Gastrocnemius medialis (tissue), 4 donors: ENCODE measurements at regions not wholly inside any gene's neighbourhood (a gene's known extent, or its start where the extent isn't known, plus 50 kb on each side); places are given as distances from the start of the nearest gene placed in this dataset.

Source experiments
- POLR2A ChIP-seq, 2 donors: fragments of 450-650 bp; IDR thresholded peaks; one replicate each; pipeline ENCODE4 v1.6.1; 2017; ENCODE audit warnings: antibody characterized with exemption in 2 of 2, mild to moderate bottlenecking in 2 of 2, moderate library complexity in 2 of 2
- TF ChIP-seq, protein P1 (sequence below), 5 experiments: fragments of 450-650 bp in 3 of 5; fragments of 200-600 bp in 2 of 5; sonication (generic) in 2 of 5; IDR thresholded peaks in 4 of 5; conservative IDR thresholded peaks in 1 of 5; 1 replicate in 4 of 5; 2 replicates in 1 of 5; pipeline ENCODE4 v1.5.1; 2016 to 2019; ENCODE audit warnings: antibody characterized with exemption in 5 of 5, mild to moderate bottlenecking in 3 of 5, moderate library complexity in 3 of 5

DNA sequence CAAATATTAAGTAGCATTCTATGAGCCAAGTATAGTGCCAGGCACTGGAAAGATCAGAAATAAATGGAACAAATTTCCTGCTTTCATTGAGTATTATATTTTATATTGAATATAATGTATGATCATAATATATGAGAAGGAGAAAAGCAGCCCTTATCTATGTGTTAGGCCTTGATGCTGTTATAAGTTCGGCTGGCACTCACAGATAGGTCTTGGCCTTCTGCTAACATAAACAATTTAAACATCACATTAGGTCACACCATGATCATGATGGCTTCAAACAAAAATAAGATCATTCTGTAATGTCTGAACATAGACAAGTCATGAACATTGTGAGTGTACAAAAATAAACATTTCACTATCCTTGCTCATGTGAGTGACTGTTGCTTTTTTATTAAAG, 584.0 kb upstream of the ZNF385D start:
- TF ChIP-seq, protein P1, sequence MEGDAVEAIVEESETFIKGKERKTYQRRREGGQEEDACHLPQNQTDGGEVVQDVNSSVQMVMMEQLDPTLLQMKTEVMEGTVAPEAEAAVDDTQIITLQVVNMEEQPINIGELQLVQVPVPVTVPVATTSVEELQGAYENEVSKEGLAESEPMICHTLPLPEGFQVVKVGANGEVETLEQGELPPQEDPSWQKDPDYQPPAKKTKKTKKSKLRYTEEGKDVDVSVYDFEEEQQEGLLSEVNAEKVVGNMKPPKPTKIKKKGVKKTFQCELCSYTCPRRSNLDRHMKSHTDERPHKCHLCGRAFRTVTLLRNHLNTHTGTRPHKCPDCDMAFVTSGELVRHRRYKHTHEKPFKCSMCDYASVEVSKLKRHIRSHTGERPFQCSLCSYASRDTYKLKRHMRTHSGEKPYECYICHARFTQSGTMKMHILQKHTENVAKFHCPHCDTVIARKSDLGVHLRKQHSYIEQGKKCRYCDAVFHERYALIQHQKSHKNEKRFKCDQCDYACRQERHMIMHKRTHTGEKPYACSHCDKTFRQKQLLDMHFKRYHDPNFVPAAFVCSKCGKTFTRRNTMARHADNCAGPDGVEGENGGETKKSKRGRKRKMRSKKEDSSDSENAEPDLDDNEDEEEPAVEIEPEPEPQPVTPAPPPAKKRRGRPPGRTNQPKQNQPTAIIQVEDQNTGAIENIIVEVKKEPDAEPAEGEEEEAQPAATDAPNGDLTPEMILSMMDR (IDR thresholded peaks at IDR 0.05 in 4 of 5, conservative IDR thresholded peaks at IDR 0.05 in 1 of 5): no peak
- no peak for TF ChIP-seq POLR2A (IDR thresholded peaks at IDR 0.05)
